HEK293T (cell line): ENCODE measurements at regions not wholly inside any gene's neighbourhood (a gene's known extent, or its start where the extent isn't known, plus 50 kb on each side); places are given as distances from the start of the nearest gene placed in this dataset.
"Not testable (repeated sequence)": the region's sequence is repeated elsewhere in the genome, so short reads cannot be mapped to it uniquely, and the experiment has no call there.

Experiments used
- BHLHE40 ChIP-seq: fragments of 450-650 bp; IDR thresholded peaks from 2 replicates; pipeline ENCODE4 v1.6.1; 2016; ENCODE audit warnings: mild to moderate bottlenecking, moderate library complexity, borderline replicate concordance
- ELF4 ChIP-seq: fragments of 450-650 bp; IDR thresholded peaks from 2 replicates; pipeline ENCODE4 v1.6.1; 2017; ENCODE audit warnings: antibody characterized with exemption
- FOXA1 ChIP-seq: fragments of 450-650 bp; IDR thresholded peaks from 2 replicates; pipeline ENCODE4 v1.6.1; 2016; ENCODE audit warnings: mild to moderate bottlenecking
- FOXM1 ChIP-seq: fragments of 450-650 bp; IDR thresholded peaks from 2 replicates; pipeline ENCODE4 v1.6.1; 2017; ENCODE audit warnings: mild to moderate bottlenecking, borderline replicate concordance
- LEF1 ChIP-seq: fragments of 450-650 bp; IDR thresholded peaks from 2 replicates; pipeline ENCODE4 v1.6.1; 2017; ENCODE audit warnings: mild to moderate bottlenecking, borderline replicate concordance
- NFRKB ChIP-seq: fragments of 450-650 bp; IDR thresholded peaks from 2 replicates; pipeline ENCODE4 v1.6.1; 2016; ENCODE audit warnings: mild to moderate bottlenecking, moderate library complexity
- SP1 ChIP-seq: fragments of 450-650 bp; IDR thresholded peaks from 2 replicates; pipeline ENCODE4 v1.6.1; 2017
- SUZ12 ChIP-seq: fragments of 450-650 bp; IDR thresholded peaks from 2 replicates; pipeline ENCODE4 v1.6.1; 2016; ENCODE audit warnings: mild to moderate bottlenecking
- TARDBP ChIP-seq: fragments of 450-650 bp; IDR thresholded peaks from 2 replicates; pipeline ENCODE4 v1.6.1; 2016
- ZNF384 ChIP-seq: fragments of 450-650 bp; IDR thresholded peaks from 2 replicates; pipeline ENCODE4 v1.6.1; 2016

GRCh38 chr6:88390998-88391397, 224.9 kb upstream of the CNR1 start:
- not testable (repeated sequence) for TF ChIP-seq NFRKB, SP1, ELF4, TARDBP, SUZ12, FOXA1, ZNF384, BHLHE40, FOXM1, LEF1
